ENCODE measurements at regions not wholly inside any gene's neighbourhood (a gene's known extent, or its start where the extent isn't known, plus 50 kb on each side); places are given as distances from the start of the nearest gene placed in this dataset.

DNA sequence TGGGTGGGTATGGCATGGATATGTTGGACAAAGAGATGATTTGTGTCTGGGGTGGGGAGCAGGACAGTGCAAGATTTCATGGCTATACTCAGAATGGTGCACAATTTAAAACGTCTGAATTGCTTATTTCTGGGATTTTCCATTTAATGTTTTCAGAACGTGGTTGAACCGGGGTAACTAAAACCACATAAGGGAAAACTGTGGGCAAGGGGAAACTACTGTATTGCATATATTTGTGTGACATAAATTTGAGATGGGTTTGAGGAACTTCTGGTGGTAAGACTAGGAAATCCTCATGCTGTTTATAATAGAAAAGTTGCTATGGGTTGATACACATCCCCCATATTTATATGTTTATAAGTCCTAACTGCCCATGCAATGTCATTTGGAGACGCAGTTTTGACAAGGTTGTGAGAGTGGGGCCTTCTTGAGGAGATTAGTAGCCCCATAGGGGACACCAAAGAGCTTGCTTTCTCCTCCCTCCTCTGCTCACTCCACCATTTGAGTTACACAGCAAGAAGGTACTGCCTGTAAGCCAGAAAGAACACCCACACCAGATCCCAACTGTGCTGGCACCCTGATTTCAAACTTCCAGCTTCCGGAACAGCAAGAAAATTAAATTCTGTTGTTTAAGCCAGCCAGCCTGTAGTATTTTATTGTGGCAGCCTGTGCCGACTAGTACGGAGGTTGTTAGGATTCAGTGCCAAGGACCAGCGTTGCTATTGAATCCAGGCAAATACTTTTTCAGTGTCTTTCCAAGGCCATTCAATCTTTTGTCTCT, 2118.9 kb downstream of the MAT2B start:
- no peak for DNase-seq (ENCODE audit: low read depth in 2 of 2)

DNA sequence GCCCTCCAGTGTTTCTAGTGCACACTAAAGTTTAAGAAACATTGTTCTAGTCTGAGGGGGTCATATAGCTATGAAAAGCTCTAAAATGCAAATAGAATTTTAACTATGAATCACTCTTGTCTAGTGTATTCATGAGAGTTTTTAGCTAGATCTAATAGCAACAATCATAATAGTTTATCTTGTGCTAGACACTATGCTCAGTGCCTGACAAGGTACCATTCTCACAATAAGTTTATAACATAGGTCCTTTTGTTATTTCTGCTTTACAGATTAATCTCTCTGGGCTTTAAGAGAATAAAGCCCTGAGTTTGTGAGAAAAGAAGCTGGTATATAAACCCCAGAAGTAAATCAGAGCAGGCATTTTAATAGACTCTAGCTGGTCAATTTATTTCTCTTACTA, 2120.7 kb downstream of the MAT2B start:
- DNase-seq (ENCODE audit: low read depth in 2 of 2), result no peak

DNA sequence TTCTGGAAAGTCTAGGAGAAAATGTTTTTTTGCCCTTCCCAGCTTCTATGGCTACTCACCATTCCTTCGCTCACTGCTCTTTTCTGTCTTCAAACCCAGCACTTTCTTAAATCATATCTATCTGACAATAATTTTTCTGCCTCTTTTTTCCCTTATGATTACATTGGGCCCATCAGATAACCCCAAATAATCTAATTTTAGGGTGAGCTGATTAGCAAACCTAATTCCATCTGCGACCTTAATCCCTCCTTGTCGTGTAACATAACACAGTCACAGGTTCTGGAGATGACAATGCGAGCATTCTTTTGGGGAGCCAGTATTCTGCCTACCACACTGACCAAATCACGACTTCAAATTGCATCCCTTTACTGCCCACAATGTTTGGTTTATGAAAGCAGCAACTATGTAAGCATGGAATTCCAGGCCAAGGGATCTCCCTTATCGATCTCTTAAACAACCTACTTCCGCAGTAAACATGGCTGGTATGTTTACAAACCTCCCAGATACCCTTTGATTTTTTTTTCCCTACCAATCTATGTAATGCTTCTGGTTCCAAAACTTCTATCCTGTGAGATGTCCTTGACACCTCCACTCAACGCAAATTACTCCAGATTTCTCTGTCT, 2122.2 kb downstream of the MAT2B start:
- DNase-seq (ENCODE audit: low read depth in 2 of 2), result no peak

DNA sequence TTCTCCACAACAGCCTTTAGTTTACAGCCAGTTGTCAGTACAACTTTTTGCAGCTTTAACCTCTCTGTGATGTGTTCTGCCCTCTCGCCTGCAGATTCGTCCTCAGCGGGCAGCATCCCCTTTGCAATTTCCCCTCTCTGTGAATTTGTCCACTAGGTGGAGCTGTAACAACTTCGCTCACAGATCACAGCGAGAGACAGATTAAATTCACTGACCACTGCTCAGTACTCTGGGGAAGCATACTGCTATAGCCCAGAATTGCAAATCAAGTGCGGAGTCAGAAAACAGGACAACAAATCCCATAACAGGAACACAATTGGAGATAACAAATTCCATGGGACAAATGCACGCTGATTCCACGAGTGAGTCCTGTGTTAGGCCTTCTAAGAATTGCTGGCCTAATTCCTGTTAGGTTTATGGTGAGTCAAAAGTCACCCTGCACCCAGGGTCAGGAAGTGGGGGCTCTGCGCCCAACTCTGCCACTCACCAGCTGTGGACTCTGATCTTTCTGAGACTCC, 2124.9 kb downstream of the MAT2B start:
- DNase-seq (ENCODE audit: low read depth in 2 of 2), result no peak

DNA sequence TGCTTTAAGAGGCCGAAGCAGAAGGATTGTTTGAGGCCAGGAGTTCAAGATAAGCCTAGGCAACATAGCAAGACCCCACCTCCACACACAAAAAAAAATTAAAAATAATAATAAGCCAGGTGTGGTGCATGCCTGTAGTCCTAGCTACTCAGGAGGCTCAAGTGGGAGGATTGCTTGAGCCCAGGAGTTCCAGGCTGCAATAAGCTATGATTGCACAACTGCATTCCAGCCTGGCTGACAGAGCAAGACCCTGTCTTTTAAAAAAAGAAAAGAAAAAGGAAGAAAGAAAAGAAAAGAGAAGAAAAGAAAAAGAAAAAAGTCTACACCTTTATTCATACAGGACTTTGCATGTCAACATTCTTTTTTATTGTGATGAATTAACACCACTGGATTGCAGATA, 2125.8 kb downstream of the MAT2B start:
- no peak for DNase-seq (ENCODE audit: low read depth in 2 of 2)

DNA sequence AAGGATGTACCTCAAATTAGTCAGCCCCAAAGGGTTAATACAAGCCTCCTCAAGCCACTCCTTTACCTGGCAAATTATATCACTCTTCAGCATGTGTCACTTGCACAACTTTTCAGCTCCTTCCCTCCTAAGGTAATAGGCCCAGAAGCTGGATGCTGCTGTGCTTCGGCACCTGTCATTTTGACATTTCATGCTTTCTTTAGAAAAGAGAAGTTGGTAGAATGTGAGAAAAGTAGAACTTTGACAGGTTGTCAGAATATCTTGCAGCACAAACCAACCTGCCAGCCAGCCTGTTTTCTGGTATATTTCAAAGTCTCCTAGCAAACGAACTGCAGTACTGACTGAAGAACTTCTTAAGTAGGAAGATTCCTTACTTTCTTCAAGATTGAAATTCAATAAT, 2136.9 kb downstream of the MAT2B start:
- no peak for DNase-seq (ENCODE audit: low read depth in 2 of 2)

DNA sequence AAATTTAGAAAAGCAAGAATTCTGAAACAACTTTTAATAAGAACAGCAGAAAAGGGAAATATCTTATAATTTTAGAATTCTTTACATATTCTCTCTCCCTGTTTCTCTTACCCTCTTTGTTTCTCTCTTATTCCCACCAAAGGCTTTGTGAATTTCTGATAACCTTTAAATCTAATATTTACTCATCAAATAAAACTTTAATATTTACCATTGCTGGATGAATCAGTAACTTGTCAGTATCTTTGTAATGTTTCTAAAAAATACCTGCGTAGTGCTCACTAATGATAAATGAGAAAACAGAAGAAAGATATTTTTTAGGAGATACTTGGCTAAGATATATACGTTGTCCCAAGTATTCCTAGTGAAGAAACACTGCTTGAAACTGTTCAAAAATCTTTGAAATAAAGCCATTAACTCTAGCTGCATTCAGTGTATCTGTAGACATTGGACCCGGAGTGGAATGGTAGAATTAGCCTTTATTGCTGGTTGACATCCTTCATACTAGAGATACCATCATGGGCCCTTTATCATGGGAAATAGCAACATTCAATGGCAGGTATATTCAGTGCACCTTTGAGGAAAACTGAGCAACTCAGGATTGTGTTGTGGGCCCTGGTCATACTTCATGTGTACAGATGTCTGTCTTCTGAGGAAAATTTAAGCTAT, 2160.4 kb downstream of the MAT2B start:
- DNase-seq (ENCODE audit: low read depth in 2 of 2), result no peak

DNA sequence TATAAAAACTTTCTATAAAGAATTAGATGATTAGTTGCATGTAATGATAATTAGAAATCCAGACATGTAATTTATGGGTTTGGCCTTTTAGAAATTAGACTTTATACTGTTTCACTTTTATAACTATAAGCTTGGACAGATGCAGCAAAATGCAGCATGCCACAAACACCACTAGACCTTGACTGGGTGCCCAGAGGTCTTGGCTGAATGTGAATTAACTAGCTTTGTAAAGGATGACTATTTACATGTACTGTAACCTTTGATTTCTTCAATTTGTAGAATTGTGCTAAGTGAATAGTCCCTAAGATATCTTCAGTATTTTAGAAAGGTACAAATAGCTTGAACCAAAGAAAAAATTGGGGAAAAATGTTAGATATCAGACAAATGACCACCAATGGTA, 2168.1 kb downstream of the MAT2B start:
- DNase-seq (ENCODE audit: low read depth in 2 of 2), result no peak

DNA sequence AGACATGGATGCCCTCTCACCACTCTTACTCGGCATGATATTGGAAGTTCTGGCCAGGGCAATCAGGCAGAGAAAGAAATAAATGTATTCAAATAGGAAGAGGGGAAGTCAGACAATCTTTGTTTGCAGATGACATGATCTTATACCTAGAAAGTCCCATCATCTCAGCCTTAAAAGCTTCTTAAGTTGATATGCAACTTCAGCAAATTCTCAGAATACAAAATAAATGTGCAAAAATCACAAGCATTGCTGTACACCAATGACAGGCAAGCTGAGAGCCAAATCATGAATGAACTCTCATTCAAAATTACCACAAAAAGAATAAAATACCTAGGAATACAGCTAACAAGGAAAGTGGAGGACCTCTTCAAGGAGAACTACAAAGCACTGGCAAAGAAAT, 2190.4 kb downstream of the MAT2B start:
- no peak for DNase-seq (ENCODE audit: low read depth in 2 of 2)

DNA sequence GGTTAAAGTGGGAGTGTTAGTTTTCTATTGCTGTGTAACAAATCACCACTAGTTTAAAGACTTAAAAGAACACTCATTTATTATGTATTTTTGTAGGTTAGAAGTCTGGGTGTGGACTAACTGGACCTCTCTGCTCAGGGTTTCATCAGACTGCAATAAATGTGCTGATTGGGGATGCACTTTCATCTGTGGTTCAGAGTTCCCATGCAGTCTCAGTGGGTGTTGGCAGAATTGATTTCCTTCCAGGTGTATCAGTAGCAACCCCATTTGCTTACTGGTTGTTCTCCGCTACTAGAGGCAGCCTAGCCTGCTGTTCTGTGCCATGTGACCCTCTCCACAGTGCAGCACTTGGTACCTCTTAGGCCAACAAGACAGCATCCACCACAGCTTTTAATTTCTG, 2200.5 kb downstream of the MAT2B start:
- DNase-seq (ENCODE audit: low read depth in 2 of 2), result no peak

DNA sequence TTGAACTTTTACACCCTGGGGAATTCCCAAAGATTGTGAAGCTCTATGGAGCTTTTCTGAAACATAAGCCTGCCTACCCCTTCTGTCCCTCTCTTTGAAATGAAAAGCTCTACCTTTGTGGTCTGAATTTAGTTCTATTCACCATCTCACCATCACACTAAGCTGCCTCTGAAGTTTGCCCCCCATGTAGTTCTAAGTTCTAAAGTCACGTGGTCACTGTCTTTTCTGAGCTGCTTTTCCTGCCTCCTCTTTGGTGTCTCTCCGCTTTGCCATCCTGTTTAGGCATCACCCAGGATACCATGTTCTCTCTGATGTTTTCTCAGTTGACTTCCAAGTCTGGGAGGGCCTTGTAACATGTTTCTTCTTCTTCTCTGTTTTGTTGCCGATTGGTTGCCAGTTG, 2206.6 kb downstream of the MAT2B start:
- DNase-seq (ENCODE audit: low read depth in 2 of 2), result no peak

DNA sequence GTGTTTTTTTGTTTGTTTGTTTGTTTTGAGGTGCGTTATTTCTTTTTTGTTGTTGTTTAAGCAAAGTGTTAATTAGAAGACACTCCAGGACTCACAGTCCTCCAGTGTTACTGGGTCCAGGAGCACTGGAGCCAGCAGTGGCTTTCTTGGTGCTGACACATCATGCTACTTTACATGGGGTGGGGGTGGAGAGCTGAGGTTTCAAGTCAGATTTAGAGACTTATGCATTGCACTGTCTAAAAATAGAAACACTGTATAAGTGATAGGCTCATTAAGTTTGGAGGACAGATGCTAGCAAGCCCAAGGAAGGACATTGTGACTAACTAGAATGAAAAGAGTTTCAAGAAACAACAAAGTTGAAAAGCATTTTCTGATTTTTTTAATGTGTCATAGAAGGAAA, 2209.2 kb downstream of the MAT2B start:
- no peak for DNase-seq (ENCODE audit: low read depth in 2 of 2)

DNA sequence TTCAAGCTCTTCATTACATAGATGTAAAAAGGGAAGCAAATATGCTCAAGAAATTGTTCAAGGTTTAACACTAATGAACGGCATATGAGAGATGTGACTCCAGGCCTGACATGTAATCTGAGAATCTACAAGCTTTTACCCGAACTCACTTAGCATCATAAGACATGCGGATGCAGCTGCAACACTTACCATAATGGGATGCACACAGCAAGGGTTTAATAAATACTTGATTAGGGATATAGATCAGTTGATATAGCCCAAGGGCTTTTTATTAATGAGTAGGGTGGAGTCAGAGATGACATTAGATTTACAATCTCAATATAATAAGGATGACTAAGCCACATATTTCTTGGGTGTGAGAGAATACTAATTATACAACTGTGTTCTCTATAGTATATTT, 2215.5 kb downstream of the MAT2B start:
- no peak for DNase-seq (ENCODE audit: low read depth in 2 of 2)

DNA sequence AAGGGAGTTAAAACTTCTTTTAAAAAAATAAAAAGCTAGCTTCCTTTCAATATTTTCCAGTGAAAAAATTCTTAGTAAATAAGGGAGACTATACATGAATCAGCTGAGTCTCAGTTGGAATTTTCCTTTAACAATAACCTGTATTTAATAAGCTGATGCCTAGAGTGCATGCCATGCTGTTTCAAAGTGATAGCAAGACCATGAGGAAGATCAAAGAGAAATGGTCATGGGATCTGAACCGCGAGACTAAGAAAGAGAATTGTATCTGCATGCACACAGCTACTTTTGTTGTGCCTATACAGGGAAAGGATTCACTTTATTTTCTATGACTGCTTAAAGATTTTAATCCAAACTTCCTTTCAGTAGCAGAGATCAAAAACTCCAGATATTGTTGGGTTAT, 2217.0 kb downstream of the MAT2B start:
- DNase-seq (ENCODE audit: low read depth in 2 of 2), result no peak

DNA sequence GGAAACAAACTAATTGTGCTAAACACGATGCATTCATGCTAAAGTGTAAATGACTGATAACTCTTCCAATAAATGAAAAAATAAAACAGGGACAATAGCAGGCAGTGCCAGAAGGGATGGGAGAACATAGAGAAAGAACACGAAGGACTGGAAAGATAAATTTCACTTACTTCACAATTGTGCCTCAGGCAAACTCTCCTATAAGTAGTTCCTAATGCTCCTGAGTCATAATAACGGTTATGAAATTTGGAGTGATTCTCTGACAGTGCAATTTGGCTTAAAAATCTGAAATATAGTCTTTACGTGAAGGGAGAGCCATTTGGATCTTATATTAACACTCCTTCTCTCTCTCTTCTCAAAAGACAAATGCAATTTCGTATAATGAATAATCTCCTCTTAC, 2218.5 kb downstream of the MAT2B start:
- DNase-seq (ENCODE audit: low read depth in 2 of 2), result no peak

DNA sequence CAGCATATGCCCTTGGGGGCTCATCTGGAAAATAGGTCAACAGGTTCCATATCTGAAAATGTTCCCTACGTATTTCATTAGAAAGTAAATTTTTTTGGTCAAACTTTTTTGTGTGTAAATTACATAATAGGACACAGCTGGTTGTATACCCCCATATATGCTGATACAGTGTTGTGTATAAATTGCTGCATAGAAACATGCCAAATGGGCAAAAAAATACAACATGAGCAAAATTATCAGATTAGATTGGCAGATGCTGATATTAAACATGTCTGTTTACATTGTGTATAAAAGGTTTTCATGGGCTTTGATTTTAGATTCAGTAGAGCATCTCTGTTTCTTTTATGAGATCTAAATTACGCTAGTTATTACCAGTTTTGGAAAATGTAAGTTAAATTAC, 2223.0 kb downstream of the MAT2B start:
- DNase-seq (ENCODE audit: low read depth in 2 of 2), result no peak

DNA sequence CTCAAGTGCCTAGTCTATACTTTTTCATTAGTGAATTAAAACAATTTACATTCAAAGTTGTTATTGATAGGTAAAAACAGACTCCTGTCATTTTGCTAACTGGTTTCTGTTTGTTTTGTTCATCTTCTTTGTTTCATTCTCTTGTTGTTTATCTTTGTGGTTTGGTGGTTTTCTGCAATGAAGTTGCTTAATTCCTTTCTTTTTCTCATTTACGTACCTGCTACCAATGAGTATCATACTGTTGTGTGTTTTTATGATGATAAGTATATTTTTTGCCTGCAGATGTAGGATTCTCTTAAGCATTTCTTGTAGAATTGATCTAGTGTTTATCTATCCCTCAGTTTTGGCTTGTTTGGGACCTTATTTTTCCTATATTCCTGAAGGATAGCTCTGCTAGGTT, 2230.0 kb downstream of the MAT2B start:
- no peak for DNase-seq (ENCODE audit: low read depth in 2 of 2)

DNA sequence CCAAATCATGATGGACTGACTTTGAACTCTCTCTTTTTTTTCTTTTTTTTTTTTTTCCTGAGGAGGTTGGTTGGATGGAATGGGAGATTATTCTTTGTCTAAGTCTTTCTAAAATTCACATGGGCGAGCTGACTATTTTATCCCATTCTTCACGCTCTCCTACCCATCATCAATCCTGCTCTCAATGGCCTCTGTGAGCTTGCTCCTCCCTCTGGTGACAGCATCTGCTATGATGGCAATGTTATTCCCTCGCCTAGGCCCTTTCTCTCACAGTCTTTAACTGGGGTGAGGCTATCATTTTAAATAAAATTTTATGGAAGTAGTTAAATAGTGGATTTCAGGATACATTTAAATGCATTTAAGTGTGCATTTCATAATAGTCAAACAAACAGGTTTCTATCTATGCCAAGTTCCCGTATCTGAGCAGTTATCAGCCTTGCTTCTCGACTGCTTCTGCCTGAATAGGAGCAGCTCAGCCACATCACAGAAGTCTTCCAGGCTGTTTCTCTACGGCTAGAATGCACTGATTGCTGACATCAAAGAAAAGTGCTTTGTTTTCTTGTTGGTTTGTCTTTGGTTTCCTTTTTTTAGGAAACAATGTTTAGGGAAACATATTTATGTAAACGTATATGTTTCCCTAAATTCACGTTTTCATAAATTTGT, 2233.8 kb downstream of the MAT2B start:
- DNase-seq (ENCODE audit: low read depth in 2 of 2), result no peak

DNA sequence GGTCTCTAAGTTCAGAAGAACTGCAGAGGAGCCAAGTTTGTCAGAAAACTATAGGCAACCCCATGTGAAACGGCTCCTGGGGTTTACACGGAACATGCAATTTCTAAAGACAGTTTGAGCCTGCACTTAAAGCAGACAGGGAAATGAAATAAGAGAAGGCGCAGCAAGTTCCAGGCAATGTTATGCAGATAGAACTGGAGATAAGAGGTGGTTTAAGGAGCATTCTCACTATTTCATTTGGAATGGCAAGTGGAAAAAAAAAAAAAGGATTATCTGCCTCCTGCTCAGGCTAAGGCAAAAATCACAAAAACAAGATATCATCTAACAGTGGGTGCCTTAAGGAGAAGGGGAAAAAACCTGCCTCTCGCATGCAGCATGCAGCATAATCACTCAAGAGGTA, 2252.4 kb downstream of the MAT2B start:
- DNase-seq (ENCODE audit: low read depth in 2 of 2), result no peak

DNA sequence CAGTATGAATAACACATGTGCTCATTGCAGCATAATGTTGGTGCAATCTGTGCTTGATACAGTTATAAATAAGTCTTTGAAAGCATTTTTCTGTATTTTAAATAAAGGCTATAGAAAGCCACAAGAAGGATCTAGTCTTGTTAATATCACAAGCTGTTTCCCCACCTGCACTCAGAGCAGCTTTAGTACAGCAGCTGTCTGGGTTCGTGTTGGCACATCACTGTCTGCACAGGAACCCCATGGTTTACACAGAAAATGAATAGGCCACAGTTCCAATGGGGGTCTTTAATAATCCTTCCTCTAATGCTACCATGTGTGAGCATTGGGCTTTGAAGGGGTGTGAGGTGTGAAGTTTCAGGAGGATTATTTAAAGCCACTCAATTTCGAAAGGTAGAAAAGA, 2269.7 kb downstream of the MAT2B start:
- no peak for DNase-seq (ENCODE audit: low read depth in 2 of 2)

DNA sequence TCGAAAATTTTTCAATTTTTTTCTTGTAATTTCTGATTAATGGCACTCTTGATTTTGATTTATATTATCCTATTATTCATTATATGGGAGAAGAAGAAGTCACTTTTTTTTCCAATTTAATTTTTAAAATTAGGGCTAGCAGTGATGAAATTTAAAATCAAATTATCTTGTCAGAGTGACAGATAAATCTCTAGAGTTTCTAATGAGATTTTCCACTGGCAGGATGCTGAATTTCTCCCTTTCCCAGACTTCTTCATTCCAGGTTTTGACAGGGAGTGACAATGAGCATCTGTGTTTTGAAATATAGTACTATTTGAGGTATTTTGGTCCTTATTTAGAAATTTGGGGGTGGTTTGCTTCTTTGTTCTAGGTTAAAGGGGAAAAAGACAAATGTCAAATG, 2274.1 kb downstream of the MAT2B start:
- DNase-seq (ENCODE audit: low read depth in 2 of 2), result no peak

DNA sequence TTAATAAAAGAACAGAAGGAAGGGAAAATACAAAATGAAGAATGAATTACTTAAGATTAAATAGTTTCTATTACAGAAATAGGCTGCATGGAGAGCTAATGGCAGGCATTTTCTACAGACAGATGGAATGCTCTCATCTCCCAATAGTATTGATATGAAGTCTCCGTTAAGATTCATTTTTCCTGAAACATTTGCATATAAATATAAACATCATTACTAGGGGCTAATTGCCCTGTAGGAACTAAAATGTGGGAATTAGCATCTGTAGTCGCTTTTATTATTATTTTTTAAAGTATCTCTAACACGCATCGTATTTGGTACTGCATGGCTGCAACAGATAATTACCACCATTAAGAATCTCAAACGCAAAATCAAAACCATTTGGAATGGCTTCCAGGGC, 2275.5 kb downstream of the MAT2B start:
- DNase-seq (ENCODE audit: low read depth in 2 of 2), result no peak

DNA sequence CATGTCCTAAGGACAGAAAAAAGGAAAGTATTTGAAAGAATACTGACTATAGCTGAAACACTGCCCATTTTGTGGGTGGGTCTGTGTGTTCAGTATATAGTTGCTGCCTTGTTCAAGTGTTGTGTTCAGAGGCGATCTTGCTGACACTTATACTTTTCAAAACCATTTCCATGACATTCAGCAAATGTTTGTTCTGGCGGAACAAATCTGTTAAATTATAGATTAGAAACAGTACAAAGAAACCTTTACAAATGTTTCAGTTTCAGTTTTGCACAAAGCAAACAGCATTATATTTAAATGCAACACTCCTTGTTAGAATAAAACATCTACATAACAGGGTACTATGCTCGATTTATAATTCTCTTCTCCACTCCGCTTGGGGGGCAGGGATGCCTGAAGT, 2276.3 kb downstream of the MAT2B start:
- DNase-seq (ENCODE audit: low read depth in 2 of 2), result no peak

All from activated CD4-positive, alpha-beta T cell treated with anti-CD3 and anti-CD28 coated beads for 24 hours (primary cell).